ENCODE measurements at regions not wholly inside any gene's neighbourhood (a gene's known extent, or its start where the extent isn't known, plus 50 kb on each side); places are given as distances from the start of the nearest gene placed in this dataset.
A peak's percentile ranks its signal among the peaks of the same experiment; 100 is the strongest.

DNA sequence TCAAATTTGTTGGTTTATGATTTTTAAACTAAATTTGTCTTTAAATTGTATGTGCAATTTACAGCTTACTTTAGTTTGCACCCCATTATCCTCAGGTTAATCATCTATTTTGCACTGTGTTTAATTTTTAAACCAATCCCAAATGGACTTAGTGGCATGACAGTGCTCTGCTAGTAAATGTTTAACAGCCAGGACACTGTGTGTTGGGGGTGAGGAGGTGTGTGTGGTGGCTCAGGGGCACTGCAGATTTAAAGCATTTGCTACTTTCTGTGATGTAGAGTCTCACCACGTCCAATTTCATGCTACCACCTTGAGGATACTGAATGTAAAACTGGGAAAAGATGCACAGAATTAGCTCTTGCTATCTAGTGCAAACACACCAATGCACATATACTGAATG, 225.7 kb downstream of the HAO1 start (continued):
- TF ChIP-seq, protein P1, sequence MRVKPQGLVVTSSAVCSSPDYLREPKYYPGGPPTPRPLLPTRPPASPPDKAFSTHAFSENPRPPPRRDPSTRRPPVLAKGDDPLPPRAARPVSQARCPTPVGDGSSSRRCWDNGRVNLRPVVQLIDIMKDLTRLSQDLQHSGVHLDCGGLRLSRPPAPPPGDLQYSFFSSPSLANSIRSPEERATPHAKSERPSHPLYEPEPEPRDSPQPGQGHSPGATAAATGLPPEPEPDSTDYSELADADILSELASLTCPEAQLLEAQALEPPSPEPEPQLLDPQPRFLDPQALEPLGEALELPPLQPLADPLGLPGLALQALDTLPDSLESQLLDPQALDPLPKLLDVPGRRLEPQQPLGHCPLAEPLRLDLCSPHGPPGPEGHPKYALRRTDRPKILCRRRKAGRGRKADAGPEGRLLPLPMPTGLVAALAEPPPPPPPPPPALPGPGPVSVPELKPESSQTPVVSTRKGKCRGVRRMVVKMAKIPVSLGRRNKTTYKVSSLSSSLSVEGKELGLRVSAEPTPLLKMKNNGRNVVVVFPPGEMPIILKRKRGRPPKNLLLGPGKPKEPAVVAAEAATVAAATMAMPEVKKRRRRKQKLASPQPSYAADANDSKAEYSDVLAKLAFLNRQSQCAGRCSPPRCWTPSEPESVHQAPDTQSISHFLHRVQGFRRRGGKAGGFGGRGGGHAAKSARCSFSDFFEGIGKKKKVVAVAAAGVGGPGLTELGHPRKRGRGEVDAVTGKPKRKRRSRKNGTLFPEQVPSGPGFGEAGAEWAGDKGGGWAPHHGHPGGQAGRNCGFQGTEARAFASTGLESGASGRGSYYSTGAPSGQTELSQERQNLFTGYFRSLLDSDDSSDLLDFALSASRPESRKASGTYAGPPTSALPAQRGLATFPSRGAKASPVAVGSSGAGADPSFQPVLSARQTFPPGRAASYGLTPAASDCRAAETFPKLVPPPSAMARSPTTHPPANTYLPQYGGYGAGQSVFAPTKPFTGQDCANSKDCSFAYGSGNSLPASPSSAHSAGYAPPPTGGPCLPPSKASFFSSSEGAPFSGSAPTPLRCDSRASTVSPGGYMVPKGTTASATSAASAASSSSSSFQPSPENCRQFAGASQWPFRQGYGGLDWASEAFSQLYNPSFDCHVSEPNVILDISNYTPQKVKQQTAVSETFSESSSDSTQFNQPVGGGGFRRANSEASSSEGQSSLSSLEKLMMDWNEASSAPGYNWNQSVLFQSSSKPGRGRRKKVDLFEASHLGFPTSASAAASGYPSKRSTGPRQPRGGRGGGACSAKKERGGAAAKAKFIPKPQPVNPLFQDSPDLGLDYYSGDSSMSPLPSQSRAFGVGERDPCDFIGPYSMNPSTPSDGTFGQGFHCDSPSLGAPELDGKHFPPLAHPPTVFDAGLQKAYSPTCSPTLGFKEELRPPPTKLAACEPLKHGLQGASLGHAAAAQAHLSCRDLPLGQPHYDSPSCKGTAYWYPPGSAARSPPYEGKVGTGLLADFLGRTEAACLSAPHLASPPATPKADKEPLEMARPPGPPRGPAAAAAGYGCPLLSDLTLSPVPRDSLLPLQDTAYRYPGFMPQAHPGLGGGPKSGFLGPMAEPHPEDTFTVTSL (CRISPR knock-in tag; IDR thresholded peaks at IDR 0.05; ENCODE audit: borderline replicate concordance) = peak; percentile 41; the same call in 1 of the 2 replicates
- TF ChIP-seq ZNF530 (CRISPR knock-in tag; IDR thresholded peaks at IDR 0.05; ENCODE audit: low read depth) = no peak
- TF ChIP-seq FOXK1 (CRISPR knock-in tag; IDR thresholded peaks at IDR 0.05; ENCODE audit: borderline replicate concordance, low read depth) = no peak
- TF ChIP-seq SPEN (CRISPR knock-in tag; IDR thresholded peaks at IDR 0.05; ENCODE audit: low read depth) = no peak
- TF ChIP-seq, protein P2, sequence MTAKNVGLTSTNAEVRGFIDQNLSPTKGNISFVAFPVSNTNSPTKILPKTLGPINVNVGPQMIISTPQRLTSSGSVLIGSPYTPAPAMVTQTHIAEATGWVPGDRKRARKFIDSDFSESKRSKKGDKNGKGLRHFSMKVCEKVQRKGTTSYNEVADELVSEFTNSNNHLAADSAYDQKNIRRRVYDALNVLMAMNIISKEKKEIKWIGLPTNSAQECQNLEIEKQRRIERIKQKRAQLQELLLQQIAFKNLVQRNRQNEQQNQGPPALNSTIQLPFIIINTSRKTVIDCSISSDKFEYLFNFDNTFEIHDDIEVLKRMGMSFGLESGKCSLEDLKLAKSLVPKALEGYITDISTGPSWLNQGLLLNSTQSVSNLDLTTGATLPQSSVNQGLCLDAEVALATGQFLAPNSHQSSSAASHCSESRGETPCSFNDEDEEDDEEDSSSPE (CRISPR knock-in tag; IDR thresholded peaks at IDR 0.05) = no peak
- 0 out of 2 replicates have a peak, but pooled peaks have one; percentile 28 for TF ChIP-seq PHF21A (CRISPR knock-in tag; IDR thresholded peaks at IDR 0.05)
- no peak for TF ChIP-seq HDAC2 (CRISPR knock-in tag; IDR thresholded peaks at IDR 0.05)
- TF ChIP-seq, protein P3, sequence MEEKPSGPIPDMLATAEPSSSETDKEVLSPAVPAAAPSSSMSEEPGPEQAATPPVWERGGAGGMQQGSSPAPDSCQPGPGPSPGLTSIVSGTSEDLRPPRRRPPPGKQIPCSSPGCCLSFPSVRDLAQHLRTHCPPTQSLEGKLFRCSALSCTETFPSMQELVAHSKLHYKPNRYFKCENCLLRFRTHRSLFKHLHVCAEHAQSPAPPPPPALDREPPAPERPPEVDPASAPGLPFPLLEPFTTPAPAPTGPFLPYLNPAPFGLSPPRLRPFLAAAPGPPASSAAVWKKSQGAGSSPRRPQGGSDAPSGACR (CRISPR knock-in tag; IDR thresholded peaks at IDR 0.05) = no peak
- TF ChIP-seq THYN1 (CRISPR knock-in tag; IDR thresholded peaks at IDR 0.05; ENCODE audit: borderline replicate concordance, low read depth) = no peak
- TF ChIP-seq ZBTB8A (CRISPR knock-in tag; IDR thresholded peaks at IDR 0.05; ENCODE audit: borderline replicate concordance, low read depth) = no peak
- TF ChIP-seq, protein P4, sequence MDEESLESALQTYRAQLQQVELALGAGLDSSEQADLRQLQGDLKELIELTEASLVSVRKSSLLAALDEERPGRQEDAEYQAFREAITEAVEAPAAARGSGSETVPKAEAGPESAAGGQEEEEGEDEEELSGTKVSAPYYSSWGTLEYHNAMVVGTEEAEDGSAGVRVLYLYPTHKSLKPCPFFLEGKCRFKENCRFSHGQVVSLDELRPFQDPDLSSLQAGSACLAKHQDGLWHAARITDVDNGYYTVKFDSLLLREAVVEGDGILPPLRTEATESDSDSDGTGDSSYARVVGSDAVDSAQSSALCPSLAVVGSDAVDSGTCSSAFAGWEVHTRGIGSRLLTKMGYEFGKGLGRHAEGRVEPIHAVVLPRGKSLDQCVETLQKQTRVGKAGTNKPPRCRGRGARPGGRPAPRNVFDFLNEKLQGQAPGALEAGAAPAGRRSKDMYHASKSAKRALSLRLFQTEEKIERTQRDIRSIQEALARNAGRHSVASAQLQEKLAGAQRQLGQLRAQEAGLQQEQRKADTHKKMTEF (CRISPR knock-in tag; IDR thresholded peaks at IDR 0.05) = no peak
- no peak for TF ChIP-seq ZNF776 (CRISPR knock-in tag; IDR thresholded peaks at IDR 0.05)
- TF ChIP-seq ZNF557 (CRISPR knock-in tag; IDR thresholded peaks at IDR 0.05) = no peak
- no peak for TF ChIP-seq ZNF143 (CRISPR knock-in tag; IDR thresholded peaks at IDR 0.05)
- TF ChIP-seq HOXA9 (CRISPR knock-in tag; IDR thresholded peaks at IDR 0.05; ENCODE audit: borderline replicate concordance) = no peak
- TF ChIP-seq NR1H2 (CRISPR knock-in tag; IDR thresholded peaks at IDR 0.05; ENCODE audit: borderline replicate concordance, low read depth) = no peak
- 0 out of 2 replicates have a peak, but pooled peaks have one; percentile 57 for TF ChIP-seq ZNF205 (CRISPR knock-in tag; IDR thresholded peaks at IDR 0.05)
- TF ChIP-seq NFE2L2 (IDR thresholded peaks at IDR 0.05; ENCODE audit: low read length) = no peak
- no peak for TF ChIP-seq ATRX (CRISPR knock-in tag; IDR thresholded peaks at IDR 0.05; ENCODE audit: borderline replicate concordance)
- TF ChIP-seq, protein P5, sequence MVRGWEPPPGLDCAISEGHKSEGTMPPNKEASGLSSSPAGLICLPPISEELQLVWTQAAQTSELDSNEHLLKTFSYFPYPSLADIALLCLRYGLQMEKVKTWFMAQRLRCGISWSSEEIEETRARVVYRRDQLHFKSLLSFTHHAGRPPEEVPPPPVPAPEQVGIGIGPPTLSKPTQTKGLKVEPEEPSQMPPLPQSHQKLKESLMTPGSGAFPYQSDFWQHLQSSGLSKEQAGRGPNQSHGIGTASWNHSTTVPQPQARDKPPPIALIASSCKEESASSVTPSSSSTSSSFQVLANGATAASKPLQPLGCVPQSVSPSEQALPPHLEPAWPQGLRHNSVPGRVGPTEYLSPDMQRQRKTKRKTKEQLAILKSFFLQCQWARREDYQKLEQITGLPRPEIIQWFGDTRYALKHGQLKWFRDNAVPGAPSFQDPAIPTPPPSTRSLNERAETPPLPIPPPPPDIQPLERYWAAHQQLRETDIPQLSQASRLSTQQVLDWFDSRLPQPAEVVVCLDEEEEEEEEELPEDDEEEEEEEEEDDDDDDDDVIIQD (CRISPR knock-in tag; IDR thresholded peaks at IDR 0.05; ENCODE audit: low read depth) = peak; percentile 69; the same call in 1 of the 2 replicates
